GM18873 (cell line): ENCODE measurements at regions not wholly inside any gene's neighbourhood (a gene's known extent, or its start where the extent isn't known, plus 50 kb on each side); places are given as distances from the start of the nearest gene placed in this dataset.

ENCODE experiments used
- ATAC-seq: cut with Tn5 transposase; IDR thresholded peaks from one replicate; pipeline ENCODE4 v1.9.1; 2021; ENCODE audit warnings: mild to moderate bottlenecking, moderate library complexity, moderate number of reproducible peaks; ENCODE audit not compliant: unreplicated experiment, low FRiP score

GRCh38 chr4:180940680-180941079 is 1302.5 kb upstream of the TENM3 start:
- no peak for ATAC-seq

GRCh38 chr4:180942367-180942916 is 1300.8 kb upstream of the TENM3 start:
- ATAC-seq: no peak

DNA sequence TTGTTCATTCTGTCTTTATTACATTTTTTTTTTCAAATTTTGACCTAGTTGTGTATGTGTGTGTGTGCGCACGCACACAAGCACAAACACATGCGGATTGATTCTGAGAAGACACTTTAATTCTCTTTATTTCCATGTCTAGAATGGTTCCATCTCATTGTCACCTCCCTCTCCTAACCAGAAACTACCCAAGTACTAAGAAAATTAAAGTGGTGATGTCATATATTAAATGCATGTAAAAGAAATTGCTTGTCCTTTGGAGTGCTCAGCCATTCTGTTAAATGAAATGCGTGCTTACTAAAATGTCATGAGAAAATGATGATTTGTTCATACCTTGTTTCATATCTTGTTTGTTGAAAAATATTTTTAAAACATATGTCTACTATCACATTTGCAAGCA is 1297.0 kb upstream of the TENM3 start:
- ATAC-seq: no peak

DNA sequence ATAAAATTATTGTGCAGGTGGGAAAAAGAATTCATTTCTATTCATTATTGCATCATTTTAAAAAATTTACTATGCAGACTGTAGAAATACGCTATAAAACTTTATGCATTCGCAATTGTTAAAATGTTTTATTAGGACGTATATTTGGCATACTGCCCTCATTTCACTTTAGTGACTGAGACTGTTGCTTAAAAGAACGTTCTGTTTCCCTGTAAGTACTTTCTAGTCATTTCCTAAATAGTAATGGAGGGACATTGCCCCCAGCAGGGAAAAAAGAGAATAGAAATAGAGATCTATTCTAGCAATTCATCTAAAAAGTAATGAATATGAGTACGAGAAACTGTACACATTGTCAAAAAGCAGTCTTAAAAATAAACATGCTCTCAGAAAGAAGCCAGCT is 1295.8 kb upstream of the TENM3 start:
- ATAC-seq: no peak

GRCh38 chr4:180949424-180950213 is 1293.6 kb upstream of the TENM3 start:
- ATAC-seq: no peak

DNA sequence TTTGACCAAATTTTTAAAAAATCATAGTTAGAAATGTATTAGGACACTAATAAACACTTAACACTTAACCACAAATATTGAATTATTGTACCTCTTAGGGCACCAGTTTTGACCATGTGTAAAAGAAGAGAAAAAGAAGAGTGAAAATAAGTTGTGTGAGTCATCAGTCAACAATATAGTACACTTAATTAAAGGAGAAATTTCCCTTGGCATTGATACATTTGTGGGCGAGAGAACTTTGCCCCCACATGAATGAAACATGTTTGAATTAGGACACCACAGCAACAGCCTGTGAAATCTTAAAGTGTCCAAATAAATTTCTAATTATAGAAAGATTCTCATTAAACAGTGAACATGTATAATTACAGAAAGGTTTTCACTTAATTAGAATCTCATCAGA is 1292.8 kb upstream of the TENM3 start:
- no peak for ATAC-seq

- no peak for ATAC-seq
These were observed 1291.9 kb upstream of the TENM3 start for GRCh38 chr4:180951312-180951711.

DNA sequence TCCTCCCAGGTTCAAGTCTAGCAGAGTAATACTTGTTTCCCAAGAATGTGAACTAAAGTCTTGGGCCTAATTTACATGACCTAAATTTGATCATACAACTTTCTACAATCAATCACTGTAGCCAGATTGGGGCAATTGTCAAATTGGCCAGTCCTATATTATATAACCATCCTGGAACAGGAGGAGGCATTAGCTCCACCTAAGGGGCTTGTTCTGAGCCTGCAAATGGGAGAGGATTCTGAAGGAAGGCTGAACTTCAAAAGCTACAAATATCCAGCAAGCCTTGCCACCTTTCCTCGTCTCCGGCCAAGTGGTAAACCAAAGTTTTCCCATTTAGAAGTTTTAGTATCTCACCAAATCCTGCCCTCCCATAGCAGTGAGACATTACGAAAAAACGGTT is 1289.6 kb upstream of the TENM3 start:
- ATAC-seq: no peak

DNA sequence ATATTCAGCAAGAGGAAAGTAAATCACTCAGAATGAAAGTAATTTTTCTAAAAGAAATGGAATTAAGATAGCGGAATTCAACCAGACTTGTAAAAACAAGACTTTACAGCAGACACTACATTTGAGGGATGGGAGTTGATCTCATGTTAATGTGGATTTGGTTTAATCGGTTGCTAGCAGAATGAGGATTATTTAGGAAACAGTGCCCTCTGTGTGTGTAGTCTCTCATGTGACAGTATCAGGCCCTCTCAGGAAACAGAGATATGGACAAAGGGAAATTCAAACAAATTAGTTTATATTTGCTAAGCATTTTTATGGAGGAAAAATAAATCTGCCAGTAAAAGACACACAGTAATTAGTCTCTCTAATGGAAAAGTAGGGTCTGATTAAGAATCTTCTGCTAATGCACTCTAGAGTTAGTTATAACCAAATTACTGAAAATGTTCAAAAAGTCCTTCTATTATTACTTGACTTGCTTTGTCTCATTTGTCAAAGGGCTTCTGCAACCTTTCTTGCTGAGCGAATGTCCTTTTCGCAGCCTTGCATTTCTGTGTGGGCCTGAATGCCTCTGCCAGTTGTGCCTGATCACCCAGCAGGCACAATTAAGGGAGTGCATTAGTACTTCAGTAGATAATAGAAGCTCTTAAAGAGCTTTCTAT is 1282.3 kb upstream of the TENM3 start:
- ATAC-seq: no peak

DNA sequence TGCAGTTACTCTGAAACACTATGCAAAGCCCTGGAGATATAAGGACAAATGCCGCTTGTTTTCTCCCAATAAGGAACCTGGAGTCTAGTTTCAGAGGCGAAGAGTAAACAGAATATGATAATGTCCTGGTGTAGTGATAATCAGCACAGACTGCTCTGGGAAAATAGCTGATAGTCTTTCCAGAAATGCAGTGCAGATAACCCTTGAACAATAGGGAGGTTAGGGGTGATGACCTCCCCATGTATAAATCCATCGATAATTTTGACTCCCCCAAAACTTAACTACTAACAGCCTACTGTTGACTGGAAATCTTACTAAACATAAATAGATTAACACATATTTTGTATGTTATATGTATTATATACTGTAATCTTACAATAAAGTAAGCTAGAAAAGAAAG is 1280.9 kb upstream of the TENM3 start:
- no peak for ATAC-seq

DNA sequence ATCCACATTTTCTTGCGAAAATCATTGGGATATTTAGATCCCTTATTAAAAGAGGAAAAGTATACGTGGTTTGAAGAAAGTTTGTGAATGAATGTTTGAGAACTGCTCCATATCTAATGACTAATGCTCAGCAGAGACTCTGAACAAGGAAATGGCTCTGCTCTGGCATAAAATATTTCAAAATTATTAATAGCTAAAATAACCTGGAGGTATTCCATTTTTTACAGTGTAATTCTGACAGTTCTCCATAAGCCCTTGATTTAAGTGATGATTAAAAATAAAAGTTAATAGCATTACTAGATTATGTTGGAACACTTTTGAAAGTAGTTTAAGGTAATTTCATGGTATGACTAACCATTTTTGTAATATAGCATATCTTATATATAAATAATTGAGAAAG is 1276.9 kb upstream of the TENM3 start:
- no peak for ATAC-seq

- no peak for ATAC-seq
These were observed 1275.3 kb upstream of the TENM3 start for GRCh38 chr4:180967936-180968335.

DNA sequence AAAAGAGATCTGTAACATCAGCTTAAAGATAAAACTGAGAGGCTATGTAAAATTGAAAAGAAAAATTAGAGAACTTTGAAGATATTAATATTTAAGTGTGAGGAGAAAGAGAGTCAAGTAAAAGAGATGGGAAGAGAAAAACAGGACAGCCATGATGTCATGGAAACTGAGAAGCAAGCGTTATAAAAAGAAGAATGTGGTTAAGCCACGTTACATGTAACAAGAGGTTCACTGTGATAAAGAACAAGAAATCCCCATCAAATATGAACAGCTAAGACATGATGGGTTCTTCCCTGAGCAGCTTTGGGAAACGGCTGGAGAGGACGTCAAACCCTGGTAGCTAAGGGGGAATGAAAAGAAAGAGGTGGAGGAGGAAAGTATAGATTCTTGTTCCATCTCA is 1269.3 kb upstream of the TENM3 start:
- no peak for ATAC-seq

- ATAC-seq: no peak
These were observed 1252.3 kb upstream of the TENM3 start for GRCh38 chr4:180990931-180991330.

- no peak for ATAC-seq
These were observed 1249.9 kb upstream of the TENM3 start for GRCh38 chr4:180993244-180993836.

- ATAC-seq: no peak
These were observed 1248.5 kb upstream of the TENM3 start for GRCh38 chr4:180994722-180995121.

- no peak for ATAC-seq
These were observed 1244.0 kb upstream of the TENM3 start for GRCh38 chr4:180999217-180999616.

DNA sequence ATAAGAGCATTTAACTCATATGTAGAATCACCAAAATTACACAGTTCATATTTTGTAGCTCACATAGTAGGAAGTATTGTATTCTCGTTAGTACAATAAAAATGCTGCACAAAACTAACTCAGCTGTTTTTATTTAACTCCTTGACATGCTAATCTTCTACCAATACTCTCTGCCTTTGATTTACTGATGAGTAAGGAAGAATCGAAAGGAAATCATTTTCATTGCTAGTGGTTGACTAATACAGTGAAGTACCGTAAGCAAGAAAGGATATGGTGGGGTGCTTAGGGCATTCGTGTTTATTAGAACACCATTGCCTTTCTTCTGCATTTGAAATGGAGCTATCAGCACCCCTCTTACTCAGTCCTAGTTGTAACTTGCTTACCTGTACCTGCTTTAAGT is 1239.1 kb upstream of the TENM3 start:
- no peak for ATAC-seq

- no peak for ATAC-seq
These were observed 1236.5 kb upstream of the TENM3 start for GRCh38 chr4:181006499-181007260.

- no peak for ATAC-seq
These were observed 1235.5 kb upstream of the TENM3 start for GRCh38 chr4:181007751-181008150.

DNA sequence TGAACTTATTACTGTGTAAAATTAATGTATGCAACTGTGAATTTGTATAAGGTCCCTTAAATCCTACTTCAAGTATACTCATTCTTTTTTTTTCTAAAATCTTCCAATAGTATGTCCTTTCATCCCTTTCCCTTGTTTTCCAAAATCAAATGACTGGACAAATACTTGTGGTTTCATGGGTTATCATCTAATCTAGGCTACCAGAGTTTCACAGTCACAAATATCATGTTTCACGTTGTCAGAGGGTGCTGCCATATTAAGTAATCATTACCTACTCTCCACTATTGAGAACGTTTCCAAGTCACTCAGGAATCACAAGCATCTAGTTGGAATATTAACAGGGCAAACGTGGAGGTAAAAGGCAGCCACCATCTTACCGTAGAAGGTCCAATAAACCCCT is 1235.0 kb upstream of the TENM3 start:
- no peak for ATAC-seq
